Smooth muscle cell (in vitro differentiated cells): ENCODE measurements at regions not wholly inside any gene's neighbourhood (a gene's known extent, or its start where the extent isn't known, plus 50 kb on each side); places are given as distances from the start of the nearest gene placed in this dataset.

Experiments used
- DNase-seq: peaks from one replicate; lab custom pipeline; 2025; ENCODE audit not compliant: unreplicated experiment; lab: John Stamatoyannopoulos, UW
- H2AFZ ChIP-seq: fragments of 200-600 bp; sonication (generic); 2 replicates; pipeline ENCODE4 v1.6.0; 2016; ENCODE audit warnings: antibody characterized with exemption, low read depth, mild to moderate bottlenecking
- H3F3A ChIP-seq: fragments of 200-600 bp; sonication (generic); 2 replicates; pipeline ENCODE4 v1.6.0; 2017; ENCODE audit warnings: antibody characterized with exemption, low read depth
- H3K27ac ChIP-seq: fragments of 200-600 bp; sonication (generic); 2 replicates; pipeline ENCODE4 v1.5.1; 2016; ENCODE audit warnings: low read depth, mild to moderate bottlenecking
- H3K27me3 ChIP-seq: fragments of 200-600 bp; sonication (generic); 2 replicates; pipeline ENCODE4 v1.6.1; 2016; ENCODE audit warnings: low read depth, mild to moderate bottlenecking
- H3K36me3 ChIP-seq: fragments of 200-600 bp; sonication (generic); 2 replicates; pipeline ENCODE4 v1.5.1; 2016; ENCODE audit warnings: low read depth
- H3K4me1 ChIP-seq: fragments of 200-600 bp; sonication (generic); 2 replicates; pipeline ENCODE4 v1.5.1; 2016; ENCODE audit warnings: low read depth
- H3K4me2 ChIP-seq: fragments of 200-600 bp; sonication (generic); 2 replicates; pipeline ENCODE4 v1.6.0; 2016; ENCODE audit warnings: mild to moderate bottlenecking
- H3K4me3 ChIP-seq: fragments of 200-600 bp; sonication (generic); 2 replicates; pipeline ENCODE4 v1.5.1; 2016; ENCODE audit warnings: mild to moderate bottlenecking
- H3K79me2 ChIP-seq: fragments of 200-600 bp; sonication (generic); 2 replicates; pipeline ENCODE4 v1.6.0; 2016; ENCODE audit warnings: low read depth, mild to moderate bottlenecking
- H3K9ac ChIP-seq: fragments of 200-600 bp; sonication (generic); 2 replicates; pipeline ENCODE4 v1.6.0; 2016; ENCODE audit warnings: low read depth
- H3K9me3 ChIP-seq: fragments of 200-600 bp; sonication (generic); replicated peaks from 2 replicates; pipeline ENCODE4 v1.5.1; 2016; ENCODE audit warnings: low read depth
- H4K20me1 ChIP-seq: fragments of 200-600 bp; sonication (generic); 2 replicates; pipeline ENCODE4 v1.6.0; 2016; ENCODE audit warnings: low read depth
- CTCF ChIP-seq: fragments of 200-600 bp; sonication (generic); IDR thresholded peaks from 2 replicates; pipeline ENCODE4 v1.5.1; 2017; ENCODE audit warnings: borderline replicate concordance, mild to moderate bottlenecking, antibody characterized with exemption; ENCODE audit not compliant: insufficient read depth, poor library complexity, severe bottlenecking
- WGBS: methylation state at CpG from one replicate; pipeline ENCODE4 v1.1.7; 2016; ENCODE audit warnings: low lambda C conversion rate; 5-methylcytosine and 5-hydroxymethylcytosine counted together

- no peaks in the 10 kb centered on the region for H3K9me3 ChIP-seq
- WGBS: 98% methylated on average over 7 of the region's 7 CpGs
- H3F3A ChIP-seq: peaks cover 7% of the 10 kb centered on the region
- H3K4me3 ChIP-seq: no peak overlapping the region
- H3K79me2 ChIP-seq: no peaks in the 10 kb centered on the region
- no peaks in the 10 kb centered on the region for H3K36me3 ChIP-seq
- no peaks in the 10 kb centered on the region for H3K27me3 ChIP-seq
- TF ChIP-seq CTCF: no peak
- H2AFZ ChIP-seq: no peak overlapping the region
- peaks cover 40% of the 10 kb centered on the region for H4K20me1 ChIP-seq
- no peak for DNase-seq
- H3K4me1 ChIP-seq: peaks cover 31% of the 10 kb centered on the region
- no peak overlapping the region for H3K9ac ChIP-seq
- no peak overlapping the region for H3K4me2 ChIP-seq
- H3K27ac ChIP-seq: no peak overlapping the region
These were observed 93.4 kb upstream of the GSE1 start for GRCh38 chr16:85519540-85520231.

GRCh38 chr16:85520853-85521521 lies 92.1 kb upstream of the GSE1 start:
- 76% methylated on average over 20 of the region's 20 CpGs for WGBS
- no peaks in the 10 kb centered on the region for H3K79me2 ChIP-seq
- peak overlapping the region; percentile 17 for H3K4me2 ChIP-seq
- H3K4me1 ChIP-seq: peaks cover 24% of the 10 kb centered on the region
- no peaks in the 10 kb centered on the region for H3K36me3 ChIP-seq
- H3K9me3 ChIP-seq: no peaks in the 10 kb centered on the region
- no peak overlapping the region for H2AFZ ChIP-seq
- no peak for TF ChIP-seq CTCF
- peaks cover 53% of the 10 kb centered on the region for H4K20me1 ChIP-seq
- peaks cover 7% of the 10 kb centered on the region for H3F3A ChIP-seq
- H3K27me3 ChIP-seq: no peaks in the 10 kb centered on the region
- H3K27ac ChIP-seq: no peak overlapping the region
- no peak overlapping the region for H3K4me3 ChIP-seq
- no peak overlapping the region for H3K9ac ChIP-seq
- DNase-seq: no peak

GRCh38 chr16:85521552-85522307 lies 91.4 kb upstream of the GSE1 start:
- H3K4me2 ChIP-seq: peak overlapping the region; percentile 17
- H3K4me3 ChIP-seq: no peak overlapping the region
- no peak overlapping the region for H3K9ac ChIP-seq
- no peak for TF ChIP-seq CTCF
- 56% methylated on average over 21 of the region's 21 CpGs for WGBS
- H3K36me3 ChIP-seq: no peaks in the 10 kb centered on the region
- H3K27me3 ChIP-seq: no peaks in the 10 kb centered on the region
- peaks cover 59% of the 10 kb centered on the region for H4K20me1 ChIP-seq
- peaks cover 7% of the 10 kb centered on the region for H3F3A ChIP-seq
- peaks cover 24% of the 10 kb centered on the region for H3K4me1 ChIP-seq
- H2AFZ ChIP-seq: no peak overlapping the region
- H3K27ac ChIP-seq: no peak overlapping the region
- no peaks in the 10 kb centered on the region for H3K9me3 ChIP-seq
- peak; percentile 9 for DNase-seq
- H3K79me2 ChIP-seq: no peaks in the 10 kb centered on the region
